ENCODE measurements at regions not wholly inside any gene's neighbourhood (a gene's known extent, or its start where the extent isn't known, plus 50 kb on each side); places are given as distances from the start of the nearest gene placed in this dataset.

DNA sequence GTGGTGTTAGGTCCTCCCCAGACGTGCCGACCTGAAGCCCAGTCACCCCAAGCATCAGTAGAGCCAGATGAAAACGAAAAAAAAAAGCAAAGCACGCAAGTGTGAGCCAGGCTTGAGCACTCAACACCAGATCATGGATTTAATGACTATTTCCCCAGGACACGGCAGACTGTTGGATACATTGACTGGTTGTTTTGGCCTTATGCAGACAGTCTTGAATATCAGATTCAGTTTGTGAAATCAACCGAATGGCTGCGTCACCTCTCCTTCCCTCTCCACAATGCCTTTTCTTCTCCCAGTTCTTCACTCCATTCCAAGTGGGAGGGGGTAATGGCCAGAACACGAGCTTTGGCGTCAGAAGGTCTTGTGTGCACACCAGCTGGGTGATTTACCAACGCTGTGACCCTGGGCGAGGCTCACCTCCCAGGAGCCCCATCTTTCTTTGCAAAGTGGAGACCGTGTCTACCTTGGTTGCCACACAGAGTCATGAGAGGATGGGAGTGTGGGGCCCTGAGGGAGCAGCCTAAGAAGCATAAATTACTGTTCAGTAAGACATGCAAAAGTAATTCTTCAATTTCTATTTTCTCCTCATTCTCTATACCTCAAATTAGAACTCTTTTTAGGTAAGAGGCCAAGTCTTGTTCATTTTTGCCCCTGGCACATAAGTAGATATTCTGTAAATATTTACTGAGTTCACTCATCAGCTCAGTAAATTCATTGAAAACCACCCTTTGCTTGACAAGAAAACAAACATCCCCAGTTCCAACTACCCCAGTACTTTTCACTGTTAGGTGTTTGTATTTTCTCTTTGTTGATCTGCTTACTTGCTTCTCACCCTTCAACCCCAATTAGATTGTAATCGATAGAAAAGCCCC, 181.1 kb upstream of the COPS8 start (continued):
- no peak for TF ChIP-seq MAFF (IDR thresholded peaks at IDR 0.05; ENCODE audit: low read depth, low read length)

DNA sequence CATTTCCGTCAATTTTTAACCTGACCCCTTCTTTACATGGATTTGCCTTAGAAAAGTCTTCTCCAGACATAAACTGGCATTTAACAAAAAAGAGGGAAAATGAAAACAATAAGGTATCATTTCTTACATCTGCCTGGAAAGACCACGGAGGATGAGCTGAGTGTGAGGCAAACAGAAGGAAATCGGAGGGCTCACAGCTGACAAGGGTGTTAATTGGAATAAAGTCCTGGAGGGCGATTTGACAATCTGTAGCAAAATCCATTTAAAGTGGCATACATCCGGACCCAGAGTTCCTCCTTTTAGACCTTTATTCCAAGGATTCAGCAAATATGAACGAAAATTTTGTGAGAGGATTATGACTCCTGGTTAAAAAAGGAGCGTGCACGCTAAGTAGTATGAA, 179.7 kb upstream of the COPS8 start:
- BruUV-seq (replicated peaks), result no TSS peak
- intact Hi-C loops (cut with micrococcal nuclease; ENCODE audit: unreplicated experiment), result no loop called here

More for the DNA sequence above, 179.7 kb upstream of the COPS8 start:
- in situ Hi-C loops (cut with HindIII; ENCODE audit: extremely low pct_ligation_motif_present, low pct_unique_long_range_greater_than_20kb), result no loop called here
- H3K36me3 ChIP-seq (replicated peaks in 1 of 2; ENCODE audit: control insufficient read depth in 1 of 2, insufficient read depth in 2 of 2, low read length in 2 of 2), result no peaks in the 10 kb centered on the region
- H2AFZ ChIP-seq (ENCODE audit: low read length), result no peak overlapping the region
- no peaks in the 10 kb centered on the region for H4K20me1 ChIP-seq (ENCODE audit: insufficient read depth, low read length)
- H3K4me2 ChIP-seq (ENCODE audit: low read depth, low read length), result no peak overlapping the region
- no peaks in the 10 kb centered on the region for H3K4me1 ChIP-seq (ENCODE audit: insufficient read depth, low read length)
- no peaks in the 10 kb centered on the region for H3K79me2 ChIP-seq (ENCODE audit: insufficient read depth, low read length)
- peaks cover 4 to 32% of the 10 kb centered on the region in 2 experiments for H3K27me3 ChIP-seq (ENCODE audit: control insufficient read depth in 1 of 2, insufficient read depth in 2 of 2, low read length in 2 of 2)
- TF ChIP-seq ZNF564 (CRISPR knock-in tag; IDR thresholded peaks at IDR 0.05), result no peak
- no peak for TF ChIP-seq JARID2 (CRISPR knock-in tag; IDR thresholded peaks at IDR 0.05; ENCODE audit: insufficient replicate concordance)
- TF ChIP-seq PLRG1 (conservative IDR thresholded peaks at IDR 0.05), result no peak
- TF ChIP-seq NR2F6 (IDR thresholded peaks at IDR 0.05), result no peak
- TF ChIP-seq NR2F6 (CRISPR knock-in tag; IDR thresholded peaks at IDR 0.05), result no peak
- TF ChIP-seq IKZF4 (CRISPR knock-in tag; IDR thresholded peaks at IDR 0.05; ENCODE audit: borderline replicate concordance, low read depth, not compliant biosample characterization), result no peak
- TF ChIP-seq ZNF850 (CRISPR knock-in tag; conservative IDR thresholded peaks at IDR 0.05), result no peak
- no peak for TF ChIP-seq TP53 (CRISPR knock-in tag; conservative IDR thresholded peaks at IDR 0.05)
- no peak for TF ChIP-seq HIVEP1 (CRISPR knock-in tag; IDR thresholded peaks at IDR 0.05)
- no peak for TF ChIP-seq NR1H2 (CRISPR knock-in tag; IDR thresholded peaks at IDR 0.05; ENCODE audit: borderline replicate concordance, low read depth)
- no peak for TF ChIP-seq SAP130 (CRISPR knock-in tag; IDR thresholded peaks at IDR 0.05; ENCODE audit: low read depth)
- no peak for TF ChIP-seq CREM (IDR thresholded peaks at IDR 0.05)
- no peak for TF ChIP-seq CREM (CRISPR knock-in tag; IDR thresholded peaks at IDR 0.05)
- TF ChIP-seq ATF1 (CRISPR knock-in tag; IDR thresholded peaks at IDR 0.05), result no peak
- TF ChIP-seq, protein P1, sequence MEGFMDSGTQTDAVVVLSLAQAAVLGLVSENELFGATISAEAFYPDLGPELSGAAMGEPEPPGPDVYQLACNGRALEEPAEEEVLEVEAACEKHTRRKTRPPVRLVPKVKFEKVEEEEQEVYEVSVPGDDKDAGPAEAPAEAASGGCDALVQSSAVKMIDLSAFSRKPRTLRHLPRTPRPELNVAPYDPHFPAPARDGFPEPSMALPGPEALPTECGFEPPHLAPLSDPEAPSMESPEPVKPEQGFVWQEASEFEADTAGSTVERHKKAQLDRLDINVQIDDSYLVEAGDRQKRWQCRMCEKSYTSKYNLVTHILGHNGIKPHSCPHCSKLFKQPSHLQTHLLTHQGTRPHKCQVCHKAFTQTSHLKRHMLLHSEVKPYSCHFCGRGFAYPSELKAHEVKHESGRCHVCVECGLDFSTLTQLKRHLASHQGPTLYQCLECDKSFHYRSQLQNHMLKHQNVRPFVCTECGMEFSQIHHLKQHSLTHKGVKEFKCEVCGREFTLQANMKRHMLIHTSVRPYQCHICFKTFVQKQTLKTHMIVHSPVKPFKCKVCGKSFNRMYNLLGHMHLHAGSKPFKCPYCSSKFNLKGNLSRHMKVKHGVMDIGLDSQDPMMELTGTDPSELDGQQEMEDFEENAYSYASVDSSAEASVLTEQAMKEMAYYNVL (CRISPR knock-in tag; IDR thresholded peaks at IDR 0.05; ENCODE audit: borderline replicate concordance), result no peak
- no peak overlapping the region for H3K9ac ChIP-seq (ENCODE audit: insufficient read depth, low read depth, low read length)
- ChIA-PET POLR2A (no interaction called here), CTCF (ENCODE audit: low intra/inter-chr PET ratio, low total read pairs) (no interaction called here)
- ATAC-seq (no peak), FAIRE-seq (no peak), DNase-seq (ENCODE audit: low spot score) (no peak)
- no peaks in the 10 kb centered on the region for H3K9me3 ChIP-seq (ENCODE audit: low read length)
- H3K4me3 ChIP-seq (replicated peaks in 1 of 3; ENCODE audit: insufficient read depth in 1 of 3, low read depth in 2 of 3, low read length in 3 of 3), result no peak overlapping the region
- WGBS (ENCODE audit: low lambda C conversion rate), result 47% methylated on average over 8 of the region's 8 CpGs
- H3K27ac ChIP-seq (ENCODE audit: extremely low read length, insufficient read depth, low read length), result no peak overlapping the region

All from HepG2 (cell line).